NCI-H345 treated with DMSO at 0.1 percent for 48 hours (cell line): ENCODE measurements at regions not wholly inside any gene's neighbourhood (a gene's known extent, or its start where the extent isn't known, plus 50 kb on each side); places are given as distances from the start of the nearest gene placed in this dataset.

Source experiments
- DNase-seq: peaks from one replicate; lab custom pipeline; 2025; ENCODE audit not compliant: unreplicated experiment; lab: John Stamatoyannopoulos, UW

DNA sequence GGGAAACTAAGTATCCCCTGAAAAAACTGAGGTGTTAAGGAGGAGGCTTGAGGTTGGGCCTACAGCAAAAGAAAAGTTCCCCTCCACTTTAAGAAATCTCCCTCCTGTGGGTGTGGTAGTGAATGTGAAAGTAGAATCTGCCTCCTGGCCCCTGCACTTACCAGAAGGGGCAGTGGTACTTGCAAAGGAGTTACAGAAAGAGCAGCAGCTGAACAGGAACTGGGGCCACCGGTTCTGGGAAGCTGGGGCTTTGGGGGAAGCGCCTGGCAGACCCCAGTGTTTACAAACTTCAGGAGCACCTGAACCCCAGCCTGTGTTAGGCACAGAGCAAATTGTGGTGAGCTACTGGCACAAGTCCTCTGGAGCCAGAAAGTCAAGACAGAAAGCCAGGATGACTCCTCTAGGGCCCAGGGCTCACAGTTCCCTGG is 250.2 kb upstream of the FGGY start:
- DNase-seq = no peak

DNA sequence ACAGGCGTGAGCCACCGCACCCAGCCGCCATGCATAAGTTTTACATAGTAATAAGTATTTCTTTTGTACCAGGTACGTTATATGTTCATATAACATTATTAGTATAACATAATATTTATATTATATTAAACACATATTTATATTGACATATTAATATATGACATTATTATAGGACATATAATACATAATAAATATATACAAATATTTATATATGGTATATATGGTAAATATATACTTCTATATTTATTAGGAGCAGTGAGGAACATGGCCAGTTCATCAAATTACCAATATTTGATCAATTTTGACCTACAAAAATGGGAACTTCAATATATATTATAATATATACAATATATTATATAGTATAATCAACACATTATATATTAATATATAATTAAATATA is 245.9 kb upstream of the FGGY start:
- no peak for DNase-seq

DNA sequence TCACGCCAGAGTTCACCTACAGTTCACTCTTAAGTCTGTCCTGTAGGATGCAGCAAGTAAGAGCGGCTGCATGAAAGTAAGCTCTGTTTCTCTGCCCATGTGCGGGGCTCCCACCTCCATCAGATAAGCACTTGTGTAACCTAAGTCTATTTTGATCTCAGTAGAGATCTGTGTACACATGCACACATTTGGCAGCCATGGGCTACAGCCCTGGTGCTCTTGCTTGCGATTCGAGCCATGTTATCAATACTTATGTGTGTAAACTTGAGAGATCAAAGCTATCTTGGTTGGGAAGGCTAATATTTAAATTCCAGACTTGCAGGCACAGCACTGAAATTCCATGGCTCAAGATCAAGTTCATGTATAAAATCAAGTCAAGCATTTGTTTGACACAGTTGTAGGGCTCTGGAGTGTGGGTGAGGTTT is 244.7 kb upstream of the FGGY start:
- no peak for DNase-seq

DNA sequence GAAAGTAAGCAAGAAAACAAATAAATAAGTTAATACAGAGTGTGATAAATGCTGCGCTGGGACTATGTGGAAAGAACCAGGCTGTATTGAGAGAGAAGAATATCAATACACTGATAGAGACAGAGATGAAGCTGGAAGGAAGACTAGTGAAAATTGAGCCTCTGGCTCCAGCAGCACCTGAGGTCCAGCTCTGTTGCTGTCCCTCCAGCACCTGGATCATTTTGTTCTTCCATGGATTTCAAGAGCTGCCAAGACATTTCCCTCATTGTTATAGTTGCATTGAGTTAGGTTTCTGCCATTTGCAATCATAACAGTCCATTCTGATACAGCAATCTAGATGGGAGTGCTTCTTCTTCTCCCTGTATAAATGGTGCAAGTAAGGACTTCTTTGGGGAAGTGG is 242.7 kb upstream of the FGGY start:
- DNase-seq = no peak

DNA sequence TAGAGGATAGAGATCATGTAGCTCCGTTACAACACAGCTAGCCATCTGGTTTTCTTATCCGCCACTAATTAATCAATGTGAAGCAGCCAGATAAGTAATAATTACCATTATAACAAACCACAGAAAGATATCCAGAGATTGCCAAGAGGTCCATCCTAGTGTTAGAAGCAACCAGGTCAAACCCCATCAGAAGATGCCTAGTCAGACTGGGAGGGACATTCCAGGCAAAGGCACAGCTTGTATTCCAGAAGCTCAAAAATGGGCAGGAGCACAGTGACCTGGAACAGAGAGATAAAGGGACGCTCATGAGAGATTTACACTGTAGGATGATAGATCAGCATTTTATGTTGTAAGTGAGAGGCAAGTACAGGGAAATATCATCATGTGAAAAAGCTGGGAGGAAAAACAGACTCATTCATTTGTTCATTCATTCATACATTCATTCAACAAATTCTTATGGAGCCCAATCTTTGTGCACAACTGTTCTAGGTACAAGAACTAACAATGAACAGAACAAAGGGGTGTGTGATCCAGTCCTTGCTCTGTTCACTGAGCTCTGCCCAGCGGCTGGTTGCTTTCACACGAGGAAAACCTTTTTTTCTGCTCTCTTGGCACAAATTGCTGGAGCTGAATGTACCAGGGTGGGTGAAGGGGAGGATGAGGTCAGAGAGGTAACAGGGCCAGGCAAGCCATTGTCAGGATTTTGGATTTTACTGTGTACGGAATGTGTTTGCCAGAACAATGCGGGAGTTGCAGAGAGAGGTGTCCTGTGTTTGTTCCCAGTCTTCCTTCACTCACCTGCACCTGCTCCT is 240.8 kb upstream of the FGGY start:
- no peak for DNase-seq

DNA sequence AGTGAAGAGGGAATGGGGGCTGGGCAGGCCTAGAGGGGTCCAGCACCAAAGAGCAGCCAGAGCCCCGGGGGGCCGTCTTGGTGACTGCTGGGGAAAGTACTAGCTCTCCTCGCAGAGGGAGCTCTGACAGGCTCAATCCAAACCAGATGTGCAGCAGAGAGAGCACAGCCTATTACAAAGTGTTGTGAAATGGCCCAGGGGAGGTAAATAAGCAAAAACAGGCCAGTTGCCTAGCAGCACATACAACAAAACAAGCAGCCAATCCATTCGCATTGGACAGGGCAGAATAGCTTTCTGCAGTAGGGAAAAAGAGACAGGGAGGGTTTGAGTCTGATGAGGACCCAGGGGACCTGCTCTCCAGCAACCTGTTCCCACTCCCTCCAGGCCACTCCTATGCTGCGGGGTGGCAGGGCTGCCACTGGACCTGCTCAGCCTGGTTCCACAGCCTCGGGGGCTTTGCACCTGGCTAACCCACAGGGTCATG is 239.6 kb upstream of the FGGY start:
- DNase-seq = no peak

DNA sequence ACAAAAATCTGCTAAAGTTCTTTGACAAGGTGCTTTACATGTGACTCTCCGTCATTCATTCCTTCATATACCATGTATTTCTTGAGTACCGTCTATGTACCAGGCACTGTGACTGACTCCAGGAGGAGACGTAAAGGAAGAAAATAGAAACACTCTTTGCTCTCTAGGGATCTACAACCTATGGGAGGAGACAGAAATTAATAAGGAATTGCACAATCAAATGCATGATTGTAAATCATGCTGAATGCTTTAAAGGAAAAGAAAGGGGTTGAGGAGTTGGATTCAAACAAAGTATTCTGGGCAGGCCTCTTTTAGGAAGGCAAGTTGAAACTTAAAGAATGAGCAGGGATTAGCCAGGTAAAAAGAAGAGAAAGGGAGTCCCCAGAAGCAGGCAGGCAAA is 239.1 kb upstream of the FGGY start:
- DNase-seq = no peak

DNA sequence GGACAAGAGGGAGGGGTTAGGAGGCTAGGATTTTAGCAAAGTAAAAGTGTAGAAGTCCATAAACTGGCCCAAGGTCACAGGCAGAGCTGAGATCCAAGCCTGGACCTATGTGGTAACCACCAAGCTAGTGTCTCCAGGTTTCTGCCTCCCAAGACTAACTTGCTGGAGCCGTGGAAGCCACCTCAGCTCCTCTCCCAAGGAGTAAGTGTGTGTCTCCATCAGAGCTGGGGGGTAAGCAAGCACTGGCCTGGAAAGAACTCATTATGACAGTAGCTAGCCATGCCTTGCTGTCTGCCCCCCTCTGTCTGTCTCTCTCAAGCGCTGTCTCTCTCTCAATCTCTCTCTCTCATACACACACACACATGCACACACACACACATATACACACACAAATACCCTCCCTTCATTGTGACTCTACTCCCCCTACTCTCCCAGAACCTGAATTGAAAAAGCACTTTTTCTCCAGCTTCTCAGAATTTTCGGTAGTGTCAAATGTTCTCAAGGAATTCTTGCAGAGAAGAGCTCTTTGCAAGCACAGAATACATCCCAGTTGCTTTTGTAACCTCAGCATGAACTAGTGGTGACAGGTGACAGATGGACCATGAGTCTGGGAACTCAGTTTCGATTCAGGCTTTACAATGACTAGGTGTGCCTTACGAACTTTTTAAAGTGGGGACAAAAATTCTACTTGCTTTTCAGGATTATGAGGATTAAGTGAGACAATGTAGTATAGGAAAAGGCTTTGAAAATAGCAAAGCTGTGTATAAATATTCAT is 238.0 kb upstream of the FGGY start:
- DNase-seq = no peak

DNA sequence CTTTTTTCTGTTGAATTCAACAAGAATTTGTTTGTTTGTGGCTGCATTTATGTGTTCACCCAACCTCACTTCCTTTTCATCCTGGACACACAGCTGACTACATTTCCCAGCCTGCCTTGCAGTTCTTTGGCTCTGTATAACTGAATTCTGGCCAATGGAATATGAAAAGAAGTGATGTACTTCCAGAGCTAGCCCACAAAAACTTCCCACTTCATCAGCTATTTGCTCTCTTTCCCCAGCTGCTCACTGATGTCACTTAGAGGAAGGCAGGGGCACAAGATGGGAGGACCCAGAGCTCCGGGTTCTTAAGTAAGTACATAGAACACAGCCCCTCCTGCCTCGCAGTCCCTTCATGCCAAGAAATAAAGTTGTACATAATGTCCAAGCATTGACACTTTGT is 235.0 kb upstream of the FGGY start:
- no peak for DNase-seq

DNA sequence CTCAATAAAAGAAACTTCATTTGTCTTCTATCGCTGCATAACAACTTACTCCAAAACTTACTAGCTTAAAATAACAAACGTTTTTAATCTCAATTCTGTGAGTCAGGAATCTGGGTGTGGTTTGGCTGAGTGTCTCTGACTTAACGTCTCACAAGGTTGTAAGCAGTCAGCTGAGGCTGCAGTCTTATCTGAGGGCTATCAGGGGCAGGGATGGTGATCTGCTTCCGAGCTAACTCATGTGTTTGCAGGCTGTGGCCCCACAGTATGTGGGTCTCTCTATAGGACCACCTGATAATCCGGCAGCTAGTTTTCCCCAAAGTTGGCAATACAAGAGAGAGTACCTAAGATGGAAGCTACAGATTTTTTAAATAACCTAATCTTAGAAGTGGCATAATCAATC is 234.2 kb upstream of the FGGY start:
- DNase-seq = no peak

DNA sequence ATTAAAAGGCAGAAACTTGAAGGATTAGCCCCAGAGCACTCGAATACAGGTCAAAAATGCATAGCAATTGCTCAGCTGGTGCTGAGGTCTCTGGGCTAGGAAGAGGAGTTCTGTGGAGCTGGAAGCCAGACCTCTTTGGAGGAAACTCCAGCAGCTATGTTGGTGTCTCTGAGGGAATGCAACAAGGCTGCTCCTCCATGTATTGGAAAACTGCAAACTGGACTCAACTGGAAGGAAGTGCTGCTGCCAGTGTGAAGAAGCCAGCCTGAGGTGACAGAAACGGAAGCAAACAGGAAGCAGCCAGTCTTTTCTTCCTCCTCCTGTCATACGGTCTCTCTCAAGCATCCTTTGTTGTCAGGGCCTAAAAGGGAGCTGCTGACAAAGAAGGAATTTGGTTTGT is 233.4 kb upstream of the FGGY start:
- DNase-seq = no peak

DNA sequence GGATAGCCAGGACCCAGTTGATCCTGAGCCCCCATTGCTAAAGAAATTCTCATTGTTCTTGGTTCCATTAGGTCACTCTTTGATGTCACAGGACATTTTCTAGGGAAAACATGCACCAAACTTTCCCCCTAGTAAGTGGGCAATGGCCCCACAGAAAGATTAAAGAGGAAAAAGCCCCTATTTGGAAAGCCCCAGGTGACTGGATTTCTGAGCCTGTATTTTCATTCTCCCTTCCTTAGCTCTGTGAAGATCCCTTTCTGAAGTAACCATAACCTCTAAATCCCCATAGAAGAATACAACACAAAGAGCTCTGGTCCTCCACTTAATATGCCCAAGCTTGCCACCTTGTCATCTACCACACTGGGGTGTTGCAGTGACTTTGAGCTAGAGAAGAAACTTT is 232.3 kb upstream of the FGGY start:
- no peak for DNase-seq

DNA sequence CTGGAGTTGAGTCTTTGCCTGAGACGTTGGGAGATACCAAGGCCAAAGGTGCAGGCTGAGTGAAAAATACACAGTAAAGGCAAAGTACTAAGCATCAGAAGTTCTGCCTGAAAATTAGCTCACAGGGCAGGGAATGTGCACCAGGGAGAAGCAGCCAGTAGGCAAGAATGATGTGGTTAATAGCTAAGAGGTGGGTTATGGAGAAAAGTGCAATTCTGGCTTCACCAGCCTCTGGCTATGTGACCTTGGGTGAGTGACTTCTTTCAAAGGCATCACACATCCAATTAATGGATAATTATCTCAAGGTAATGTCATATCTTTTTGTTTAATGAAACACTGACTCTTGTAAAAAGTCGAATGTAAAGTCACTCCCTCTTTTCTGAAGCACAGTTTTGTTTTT is 230.7 kb upstream of the FGGY start:
- DNase-seq = no peak

DNA sequence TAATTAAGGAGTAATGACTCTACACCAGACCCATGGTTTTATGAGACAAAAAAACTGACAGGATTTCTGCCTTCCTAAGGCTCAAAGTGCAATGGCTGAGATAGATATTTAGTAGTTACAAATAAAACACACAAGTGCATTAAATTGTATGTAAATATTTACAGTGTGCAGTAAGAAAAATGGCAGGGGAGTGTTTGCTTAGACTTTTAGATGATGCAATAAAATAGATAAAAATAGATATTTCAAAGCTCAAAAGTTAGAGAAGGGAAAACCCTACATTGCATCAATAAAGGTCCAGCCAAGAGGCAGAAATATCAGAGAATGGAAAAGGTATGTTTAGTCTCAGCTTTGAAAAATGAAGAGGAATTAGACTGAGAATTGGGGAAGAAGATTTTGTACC is 226.3 kb upstream of the FGGY start:
- DNase-seq = no peak

DNA sequence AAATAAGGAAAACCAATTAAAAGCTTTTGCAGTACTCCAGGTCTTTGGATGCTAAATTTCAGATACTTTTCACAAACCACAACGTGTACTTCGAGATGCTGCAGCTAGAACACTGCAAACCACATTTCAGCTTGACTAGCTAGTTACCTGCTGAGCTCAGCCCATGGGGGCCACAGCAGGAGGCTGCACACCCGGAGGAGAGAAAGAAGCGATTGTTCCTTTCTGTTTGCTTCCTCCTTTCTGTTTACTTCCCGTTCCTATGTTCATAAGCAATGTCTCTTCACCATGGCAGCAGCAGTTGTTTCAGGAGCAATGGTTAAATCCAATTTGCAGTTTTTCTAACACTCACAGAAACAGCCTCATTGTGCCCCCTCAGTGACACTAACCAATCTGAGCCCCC is 225.6 kb upstream of the FGGY start:
- peak; percentile 73 for DNase-seq

DNA sequence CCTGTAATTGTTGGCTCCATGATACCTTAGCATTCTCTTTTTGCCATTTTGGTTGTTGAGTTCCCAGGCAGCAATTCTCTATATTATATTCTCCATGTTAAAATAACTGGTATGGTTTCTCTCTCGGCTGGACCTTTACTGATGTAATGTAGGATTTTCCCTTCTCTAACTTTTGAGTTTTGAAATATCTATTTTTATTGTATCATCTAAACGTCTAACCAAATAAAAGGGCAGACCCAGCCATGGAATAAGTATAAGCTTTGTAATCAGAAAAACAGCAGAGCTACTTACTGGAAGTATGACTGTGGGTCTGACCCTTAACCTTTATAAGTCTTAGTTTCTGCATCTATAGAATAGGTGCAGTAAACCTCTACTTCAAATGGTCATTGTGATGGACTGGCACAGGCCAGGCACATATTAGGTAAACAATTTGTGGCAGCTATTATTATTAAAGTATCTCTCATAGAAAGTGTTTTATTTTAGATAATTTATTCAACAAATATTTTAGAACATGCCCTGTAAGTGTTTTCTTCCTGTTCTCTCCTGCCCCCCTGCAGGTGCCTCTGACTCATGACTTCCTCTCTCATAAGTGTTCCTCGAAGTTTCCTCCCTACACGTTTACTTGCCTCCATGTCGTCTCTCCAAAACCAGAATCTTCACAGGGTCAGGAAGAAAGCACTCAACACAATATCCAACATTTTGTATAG is 224.9 kb upstream of the FGGY start:
- DNase-seq = no peak

DNA sequence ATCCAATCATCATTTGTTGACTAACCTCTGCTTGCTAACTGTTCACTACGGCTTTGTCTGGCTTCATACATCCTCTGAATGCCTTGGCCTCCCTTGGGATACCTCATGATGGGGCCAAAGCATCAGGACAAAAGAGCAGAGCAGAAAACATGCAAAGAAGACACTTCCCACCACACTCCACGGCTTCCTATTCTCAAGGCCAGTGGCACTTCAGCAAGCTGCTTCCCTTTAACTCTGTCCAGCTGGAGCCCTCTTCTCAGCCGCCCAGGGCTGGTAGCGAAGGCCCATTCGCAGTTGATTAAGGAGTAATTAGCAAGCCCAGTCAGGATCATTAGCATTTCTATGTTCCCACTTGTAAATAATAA is 224.3 kb upstream of the FGGY start:
- peak; percentile 28 for DNase-seq

DNA sequence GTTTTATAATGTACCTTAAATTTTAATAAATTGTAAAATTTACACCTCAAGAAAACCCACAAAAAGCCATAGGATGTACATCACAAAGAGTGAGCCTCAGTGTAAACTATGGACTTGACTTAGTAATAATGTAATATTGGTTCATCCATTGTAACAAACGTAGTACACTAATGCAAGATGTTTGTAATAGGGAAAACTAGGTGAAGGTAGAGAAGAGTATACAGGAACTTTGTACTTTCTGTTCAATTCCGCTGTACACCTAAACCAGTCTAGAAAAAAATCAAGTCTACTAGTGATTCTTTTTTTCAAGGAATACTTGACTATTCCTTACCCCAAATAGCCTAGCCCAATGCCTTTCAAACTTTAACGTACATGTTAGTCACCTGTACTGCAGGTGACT is 222.3 kb upstream of the FGGY start:
- no peak for DNase-seq

DNA sequence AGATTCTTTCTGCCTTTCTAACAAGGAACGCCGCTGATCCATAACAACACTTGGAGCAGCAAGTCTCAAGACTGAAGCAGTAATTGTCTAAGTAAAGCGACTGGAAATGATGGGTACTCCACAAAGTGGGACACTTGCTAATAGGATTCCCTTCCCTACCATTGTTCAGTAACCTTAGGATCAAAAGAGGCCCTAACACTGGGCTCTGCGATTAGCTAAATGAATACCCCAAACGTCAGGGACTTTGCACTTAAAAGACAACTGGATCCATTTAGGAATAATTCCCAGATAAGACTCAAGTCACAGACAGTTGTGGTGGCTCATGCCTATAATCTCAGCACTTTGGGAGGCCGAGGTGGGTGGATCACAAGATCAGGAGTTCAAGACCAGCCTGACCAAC is 221.9 kb upstream of the FGGY start:
- DNase-seq = no peak

DNA sequence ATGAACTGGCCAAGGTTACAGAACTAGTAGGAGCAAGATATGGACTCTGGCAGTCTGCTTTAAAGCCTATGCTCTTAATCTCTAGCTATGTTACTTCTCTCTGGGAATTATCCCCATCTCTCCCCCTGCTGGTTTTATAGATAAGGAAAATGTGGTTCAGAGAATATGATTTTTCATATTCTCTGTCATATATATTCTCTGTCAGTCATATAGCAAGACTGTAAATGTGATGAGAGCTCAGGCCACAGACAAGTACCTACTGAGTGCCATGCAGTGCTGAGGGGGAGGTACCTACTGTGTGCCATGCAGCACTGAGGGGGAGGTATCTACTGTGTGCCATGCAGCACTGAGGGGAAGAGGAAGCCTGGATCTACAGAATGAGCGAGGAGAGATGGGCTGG is 220.3 kb upstream of the FGGY start:
- DNase-seq = no peak

DNA sequence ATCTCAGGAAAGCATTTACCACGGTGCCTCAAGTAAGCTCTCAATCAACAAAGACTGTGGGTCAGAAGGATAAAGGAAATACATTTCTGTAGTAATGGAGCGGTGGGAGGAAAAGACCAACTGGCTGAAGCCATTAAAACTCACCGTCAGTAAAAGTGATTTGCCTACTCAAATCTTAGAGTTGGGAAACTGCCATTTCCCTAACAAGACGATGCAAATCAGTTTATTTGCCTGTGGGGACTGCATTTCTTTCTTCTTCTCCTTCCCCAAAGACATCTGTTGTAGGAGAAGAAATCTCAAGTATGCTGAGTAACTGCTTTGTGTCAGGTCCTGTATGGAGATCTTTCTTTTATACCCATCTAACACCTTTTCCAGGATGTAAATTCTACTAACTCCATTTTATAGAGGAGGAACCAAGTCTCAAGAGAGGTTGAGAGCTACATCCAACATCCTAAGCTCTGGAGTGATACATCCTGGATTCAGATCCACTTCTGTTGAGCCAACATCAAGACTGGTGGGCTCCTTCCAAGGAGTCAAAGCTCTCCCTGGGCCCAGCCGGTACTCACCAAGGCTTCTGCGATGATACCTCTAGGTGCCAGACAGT is 219.3 kb upstream of the FGGY start:
- DNase-seq = no peak
